ENCODE measurements at regions not wholly inside any gene's neighbourhood (a gene's known extent, or its start where the extent isn't known, plus 50 kb on each side); places are given as distances from the start of the nearest gene placed in this dataset.

DNA sequence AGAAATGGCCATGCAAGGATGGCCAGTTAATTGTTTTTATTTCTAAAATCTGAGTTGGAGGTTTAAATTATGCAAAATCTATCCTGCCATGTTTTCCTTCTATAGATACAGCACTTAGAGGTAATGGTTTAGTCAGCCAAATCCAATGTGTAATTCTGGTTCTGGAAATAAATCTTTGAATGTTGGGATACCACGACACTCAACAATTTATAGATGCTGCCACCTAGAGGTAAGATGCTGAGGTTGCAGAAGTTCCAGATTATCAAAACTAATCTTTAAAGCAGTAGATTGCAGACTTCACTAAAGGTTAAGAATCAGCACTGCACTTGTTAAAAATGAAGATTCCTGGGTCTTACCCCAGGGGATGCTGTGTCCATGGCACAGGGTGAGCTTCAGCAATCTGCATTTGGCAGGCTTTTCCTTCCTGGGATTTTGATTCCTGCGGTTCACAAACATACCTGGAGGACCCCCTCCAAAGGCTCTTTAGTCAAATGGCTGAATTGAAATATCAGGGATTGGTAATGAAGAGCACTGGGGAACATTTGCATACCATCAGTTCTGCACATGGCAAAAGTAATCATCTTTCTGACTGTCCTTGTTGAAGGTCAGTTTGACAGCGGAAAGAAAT is 53.4 kb upstream of the ANO4 start:
- peak; percentile 23 for FAIRE-seq

DNA sequence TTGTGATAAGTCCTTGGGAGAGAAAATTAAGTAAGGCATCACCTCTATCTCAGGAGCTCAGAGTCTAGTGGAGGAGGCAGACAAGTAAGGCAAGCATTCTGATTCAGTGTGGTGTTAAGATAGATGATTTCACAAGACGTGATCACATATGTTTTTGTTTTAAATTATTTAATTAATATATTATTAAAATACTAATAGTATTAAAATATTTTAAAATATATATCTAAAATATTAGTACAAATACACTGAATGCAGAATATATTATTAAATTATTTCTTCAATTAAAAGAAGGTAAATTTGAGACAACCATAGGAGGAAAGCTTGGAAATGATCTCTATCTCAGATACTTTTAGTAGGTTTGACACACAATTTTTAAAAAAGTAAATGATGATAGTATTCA is 51.5 kb upstream of the ANO4 start:
- no peak for FAIRE-seq
